22Rv1 (cell line): ENCODE measurements at regions not wholly inside any gene's neighbourhood (a gene's known extent, or its start where the extent isn't known, plus 50 kb on each side); places are given as distances from the start of the nearest gene placed in this dataset.

Experiments used
- CTCF ChIP-seq: fragments of 450-650 bp; IDR thresholded peaks from 2 replicates; pipeline ENCODE4 v1.5.1; 2017; ENCODE audit warnings: mild to moderate bottlenecking
- ZFX ChIP-seq: fragments of 450-650 bp; IDR thresholded peaks from 2 replicates; pipeline ENCODE4 v1.6.1; 2017; ENCODE audit warnings: antibody characterized with exemption, borderline replicate concordance

- no peak for TF ChIP-seq CTCF
- TF ChIP-seq ZFX = no peak
These were observed 70.4 kb upstream of the ARHGAP20 start for GRCh38 chr11:110782616-110783015.
